GM13977 (cell line): ENCODE measurements at regions not wholly inside any gene's neighbourhood (a gene's known extent, or its start where the extent isn't known, plus 50 kb on each side); places are given as distances from the start of the nearest gene placed in this dataset.
"Not testable (repeated sequence)": the region's sequence is repeated elsewhere in the genome, so short reads cannot be mapped to it uniquely, and the experiment has no call there.

Source experiments
- DNase-seq: peaks from one replicate; pipeline ENCODE4 v3.0.0; 2012; ENCODE audit warnings: low spot score
- in situ Hi-C: fragments of 300-500 bp; cut with MboI; formaldehyde crosslinking; loops from one replicate; pipeline ENCODE4 v1.12.0; 2022; ENCODE audit warnings: low sequenced_read_pairs, low pct_unique_long_range_greater_than_20kb, mixed read lengths, inconsistent platforms; ENCODE audit not compliant: unreplicated experiment
- TF ChIP-seq, protein P1 (sequence below): IDR thresholded peaks from 2 replicates; pipeline ENCODE4 v1.5.1; 2012; ENCODE audit warnings: mild to moderate bottlenecking, control low read depth; ENCODE audit not compliant: insufficient read depth; ENCODE audit errors: extremely low read depth, missing control alignments

DNA sequence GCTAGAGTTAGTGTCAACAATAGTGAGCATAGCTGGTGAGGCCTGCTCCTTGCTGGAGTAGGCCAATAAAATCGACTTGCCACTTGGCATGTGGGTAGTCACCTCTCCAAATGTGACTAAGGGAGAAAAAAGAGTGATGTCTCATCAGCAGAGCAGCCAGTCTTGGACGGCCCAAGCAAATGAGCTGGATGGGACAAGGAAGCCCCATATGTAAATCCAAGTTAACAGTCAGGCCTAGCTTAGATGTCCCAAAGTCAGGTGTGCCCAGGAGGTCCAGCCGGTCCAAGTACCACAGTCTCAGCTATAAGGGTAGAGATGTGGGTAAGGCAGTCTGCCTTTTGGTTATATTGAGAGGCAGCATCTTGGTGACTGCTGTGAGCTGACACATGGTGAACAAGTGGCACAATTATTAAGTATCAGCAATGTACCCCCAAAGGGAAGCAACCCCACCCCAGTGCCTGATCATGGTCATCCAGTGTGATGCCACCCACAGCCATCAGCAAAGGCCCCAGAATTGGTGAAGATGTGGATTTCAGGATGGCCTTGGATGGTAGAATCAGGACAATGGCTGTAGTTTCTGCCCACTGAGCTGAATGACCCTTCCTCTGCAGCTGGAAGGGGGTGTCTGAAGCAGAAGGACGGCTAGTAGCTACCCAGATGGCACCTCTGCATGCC is 83.4 kb downstream of the TNFRSF13B start:
- in situ Hi-C loops = no loop called here

DNA sequence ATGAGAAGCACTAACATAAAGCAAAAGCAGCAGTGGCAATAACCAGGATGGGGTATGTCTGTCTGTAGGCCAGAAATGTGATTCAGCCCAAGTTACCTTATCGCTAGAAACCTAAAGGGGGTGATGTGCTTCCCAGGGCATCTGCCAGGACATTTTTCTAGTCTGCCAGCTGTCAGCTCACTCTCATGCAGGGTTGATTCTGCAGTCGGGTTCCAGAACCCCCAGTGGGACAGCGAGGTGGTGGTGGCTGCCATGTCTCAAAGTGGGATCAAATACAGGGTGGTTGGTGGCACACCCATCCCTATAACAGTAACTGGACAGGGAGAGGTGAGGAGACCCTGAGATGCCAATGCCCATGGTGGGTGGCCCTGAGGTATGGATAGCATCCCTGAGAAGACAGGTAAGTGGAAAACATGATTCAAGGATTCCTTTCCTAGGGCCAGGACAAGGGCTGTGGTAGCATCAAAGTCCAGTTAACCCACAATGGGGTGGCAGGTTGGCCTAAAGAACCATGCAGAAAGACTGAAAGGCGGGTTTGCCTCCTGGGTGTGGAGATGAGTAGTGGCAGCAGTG is 84.3 kb downstream of the TNFRSF13B start:
- in situ Hi-C loops = no loop called here
- TF ChIP-seq, protein P1, sequence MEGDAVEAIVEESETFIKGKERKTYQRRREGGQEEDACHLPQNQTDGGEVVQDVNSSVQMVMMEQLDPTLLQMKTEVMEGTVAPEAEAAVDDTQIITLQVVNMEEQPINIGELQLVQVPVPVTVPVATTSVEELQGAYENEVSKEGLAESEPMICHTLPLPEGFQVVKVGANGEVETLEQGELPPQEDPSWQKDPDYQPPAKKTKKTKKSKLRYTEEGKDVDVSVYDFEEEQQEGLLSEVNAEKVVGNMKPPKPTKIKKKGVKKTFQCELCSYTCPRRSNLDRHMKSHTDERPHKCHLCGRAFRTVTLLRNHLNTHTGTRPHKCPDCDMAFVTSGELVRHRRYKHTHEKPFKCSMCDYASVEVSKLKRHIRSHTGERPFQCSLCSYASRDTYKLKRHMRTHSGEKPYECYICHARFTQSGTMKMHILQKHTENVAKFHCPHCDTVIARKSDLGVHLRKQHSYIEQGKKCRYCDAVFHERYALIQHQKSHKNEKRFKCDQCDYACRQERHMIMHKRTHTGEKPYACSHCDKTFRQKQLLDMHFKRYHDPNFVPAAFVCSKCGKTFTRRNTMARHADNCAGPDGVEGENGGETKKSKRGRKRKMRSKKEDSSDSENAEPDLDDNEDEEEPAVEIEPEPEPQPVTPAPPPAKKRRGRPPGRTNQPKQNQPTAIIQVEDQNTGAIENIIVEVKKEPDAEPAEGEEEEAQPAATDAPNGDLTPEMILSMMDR = no peak
- DNase-seq = no peak

More for the DNA sequence above, 83.4 kb downstream of the TNFRSF13B start:
- TF ChIP-seq, protein P1 = no peak
- no peak for DNase-seq

DNA sequence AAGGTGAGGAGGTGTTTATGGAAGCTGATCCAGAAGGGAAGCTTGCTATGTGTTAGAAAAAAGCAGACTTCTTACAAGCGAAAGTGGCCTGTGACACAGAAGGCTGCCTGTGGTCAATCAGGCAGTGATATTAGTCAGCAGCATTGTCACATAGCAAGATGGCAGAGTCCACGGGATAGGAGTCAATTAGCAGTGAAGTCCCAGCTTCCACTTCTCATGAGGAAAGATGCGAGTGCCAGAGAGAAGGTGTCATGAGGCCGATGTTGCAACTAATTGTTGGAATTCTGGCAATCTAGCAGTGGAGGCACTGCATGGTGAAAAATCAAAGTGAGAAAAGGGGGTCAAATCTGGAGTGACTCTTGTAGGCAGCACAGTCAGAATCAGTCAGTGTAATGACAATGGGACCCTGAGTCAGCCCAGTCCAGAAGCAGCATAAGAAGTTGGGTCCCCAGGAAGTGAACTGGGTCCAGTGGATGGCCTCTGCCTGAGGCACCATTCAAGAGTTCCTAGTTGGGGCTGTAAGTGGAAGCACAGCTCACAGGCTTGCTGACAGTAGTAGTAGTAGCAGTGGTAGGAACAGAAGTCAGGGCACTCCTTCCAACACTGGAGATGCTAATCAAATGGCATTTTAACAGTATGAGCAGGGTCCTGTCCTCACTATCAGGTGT is 85.1 kb downstream of the TNFRSF13B start:
- DNase-seq = peak; percentile 58
- TF ChIP-seq, protein P1 = no peak
- in situ Hi-C loops = no loop called here

DNA sequence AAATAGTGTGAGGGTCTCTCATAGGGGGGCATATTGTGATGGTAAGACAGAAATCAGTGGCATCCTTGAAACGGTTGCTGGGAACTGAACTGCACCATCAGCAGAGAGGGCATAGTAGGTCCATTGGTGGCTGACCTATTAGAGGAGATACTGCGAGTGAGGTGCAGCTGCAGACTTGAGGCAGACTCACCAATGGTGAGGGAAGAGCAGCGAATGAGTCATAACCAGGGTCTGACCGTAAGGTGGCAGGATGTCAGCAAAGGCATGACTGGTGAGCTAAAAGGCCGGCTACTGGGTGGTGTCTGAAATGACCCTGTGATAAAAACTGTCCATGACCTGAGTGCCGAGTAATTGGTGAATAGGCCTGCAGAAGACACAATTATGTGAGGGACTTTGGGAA is 86.7 kb downstream of the TNFRSF13B start:
- in situ Hi-C loops, DNase-seq: not testable (repeated sequence)

DNA sequence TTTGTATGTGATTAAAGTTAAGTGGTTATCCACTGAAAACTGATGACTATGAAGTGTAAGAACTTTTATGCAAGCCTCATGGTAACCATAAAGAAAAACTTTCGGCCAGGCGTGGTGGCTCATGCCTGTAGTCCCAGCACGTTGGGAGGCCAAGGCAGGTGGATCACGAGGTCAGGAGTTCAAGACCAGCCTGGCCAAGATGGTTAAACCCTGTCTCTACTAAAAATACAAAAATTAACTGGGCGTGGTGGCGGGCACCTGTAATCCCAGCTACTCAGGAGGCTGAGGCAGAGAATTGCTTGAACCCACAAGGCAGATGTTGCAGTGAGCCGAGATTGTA is 89.0 kb downstream of the TNFRSF13B start:
- in situ Hi-C loops, DNase-seq: not testable (repeated sequence)

DNA sequence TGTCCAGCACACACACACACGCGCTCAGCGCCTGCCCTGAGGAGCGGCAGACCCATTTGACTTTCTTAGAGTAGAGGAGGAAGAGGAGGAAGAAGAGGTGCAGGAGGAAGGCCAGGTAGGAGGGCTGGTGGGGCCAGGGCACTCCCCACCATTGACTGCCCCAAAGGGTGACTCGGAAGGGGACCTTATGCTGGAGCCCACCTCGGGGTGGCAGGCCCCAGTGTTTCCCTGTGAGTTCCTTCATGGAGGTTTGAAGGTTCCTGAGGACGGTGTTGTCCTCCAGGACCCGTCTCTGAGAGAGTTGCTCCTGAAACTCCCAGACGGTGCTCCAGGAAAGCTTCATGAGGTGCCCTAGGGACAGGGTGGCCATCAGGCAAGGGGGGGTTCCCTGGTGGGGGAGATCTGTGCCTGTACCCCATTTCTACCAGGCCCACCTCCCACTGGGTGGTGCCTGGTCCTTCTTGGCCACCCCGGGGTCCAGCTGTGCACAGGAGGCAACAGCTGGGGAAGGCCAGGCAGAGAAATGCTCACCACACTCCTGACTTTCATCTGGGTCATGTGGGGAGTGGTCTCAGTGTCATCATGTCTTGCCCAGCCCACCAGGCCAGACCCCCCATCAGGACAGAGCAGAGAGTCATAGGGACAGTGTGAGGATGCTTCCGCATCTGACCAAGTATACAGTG is 89.5 kb downstream of the TNFRSF13B start:
- no peak for DNase-seq
- in situ Hi-C loops = no loop called here
- TF ChIP-seq, protein P1 = no peak

DNA sequence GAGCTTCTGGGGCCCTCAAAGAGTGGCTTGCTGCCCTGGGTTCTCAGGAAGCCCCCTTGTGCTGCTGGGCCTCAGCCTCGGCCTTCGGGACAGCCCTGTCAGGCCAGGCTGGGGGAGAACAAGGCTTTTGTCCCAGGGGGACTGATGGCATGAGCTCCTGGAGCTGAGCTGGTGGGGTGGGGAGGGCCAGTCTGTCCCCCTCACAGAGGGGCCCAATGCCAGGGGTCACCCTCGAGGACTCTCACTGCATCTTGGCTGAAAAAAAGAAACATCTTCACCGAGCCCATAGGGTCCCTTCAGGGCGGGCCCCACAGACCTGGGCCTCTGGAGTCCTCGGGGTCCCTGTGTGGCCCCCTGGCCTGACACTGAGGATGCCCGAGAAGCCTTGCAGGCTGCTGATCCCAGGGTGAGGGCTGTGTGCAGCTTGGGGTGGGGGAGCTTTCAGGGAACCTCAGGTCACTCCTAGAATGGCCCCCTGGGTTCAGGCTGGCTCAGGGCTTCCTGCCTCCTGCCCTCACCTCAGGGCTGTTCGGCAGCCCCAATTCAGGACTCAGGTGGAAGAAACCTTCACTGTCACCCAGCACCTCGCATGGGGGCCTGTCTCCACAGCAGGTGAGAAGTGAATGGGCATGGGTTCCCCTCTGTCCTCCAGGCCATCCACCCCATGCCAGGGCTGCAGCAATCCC is 90.5 kb downstream of the TNFRSF13B start:
- TF ChIP-seq, protein P1 = no peak
- no peak for DNase-seq
- in situ Hi-C loops = no loop called here
